AG10803 (cell line): ENCODE measurements at regions not wholly inside any gene's neighbourhood (a gene's known extent, or its start where the extent isn't known, plus 50 kb on each side); places are given as distances from the start of the nearest gene placed in this dataset.

Source experiments
- DNase-seq: peaks from one replicate; pipeline ENCODE4 v3.0.0; 2010; ENCODE audit warnings: low read depth
- H3K4me3 ChIP-seq: 2 replicates; pipeline ENCODE4 v1.5.1; 2011; ENCODE audit warnings: mild to moderate bottlenecking, low read length, control low read depth
- CTCF ChIP-seq: conservative IDR thresholded peaks from 2 replicates; pipeline ENCODE4 v1.5.1; 2011; ENCODE audit warnings: mild to moderate bottlenecking, low read length, control low read depth, inconsistent platforms

GRCh38 chr16:72264771-72265170 is 92.8 kb upstream of the PMFBP1 start:
- no peak for TF ChIP-seq CTCF

GRCh38 chr16:72262711-72263110 is 90.8 kb upstream of the PMFBP1 start:
- no peak overlapping the region for H3K4me3 ChIP-seq
- TF ChIP-seq CTCF: no peak

More at GRCh38 chr16:72264771-72265170, 92.8 kb upstream of the PMFBP1 start:
- no peak for DNase-seq
- no peak overlapping the region for H3K4me3 ChIP-seq

GRCh38 chr16:72261127-72261526 is 89.2 kb upstream of the PMFBP1 start:
- TF ChIP-seq CTCF: no peak
- H3K4me3 ChIP-seq: no peak overlapping the region
- DNase-seq: no peak

More at GRCh38 chr16:72262711-72263110, 90.8 kb upstream of the PMFBP1 start:
- DNase-seq: no peak

- no peak for TF ChIP-seq CTCF
- DNase-seq: peak; percentile 94
- no peak overlapping the region for H3K4me3 ChIP-seq
Observed at GRCh38 chr16:72256398-72257066, 84.6 kb upstream of the PMFBP1 start.

- H3K4me3 ChIP-seq: no peak overlapping the region
- DNase-seq: peak; percentile 18
- TF ChIP-seq CTCF: no peak
Observed at GRCh38 chr16:72255786-72256185, 83.8 kb upstream of the PMFBP1 start.

- no peak for TF ChIP-seq CTCF
- DNase-seq: peak; percentile 74
- no peak overlapping the region for H3K4me3 ChIP-seq
Observed at GRCh38 chr16:72247821-72248253, 75.9 kb upstream of the PMFBP1 start.

- DNase-seq: no peak
- no peak overlapping the region for H3K4me3 ChIP-seq
- no peak for TF ChIP-seq CTCF
Observed at GRCh38 chr16:72246423-72246822, 74.5 kb upstream of the PMFBP1 start.
